ENCODE measurements at regions not wholly inside any gene's neighbourhood (a gene's known extent, or its start where the extent isn't known, plus 50 kb on each side); places are given as distances from the start of the nearest gene placed in this dataset.
"Not testable (repeated sequence)": the region's sequence is repeated elsewhere in the genome, so short reads cannot be mapped to it uniquely, and the experiment has no call there.

GRCh38 chr6:140811642-140812041, 1321.1 kb upstream of the GJE1 start:
- no peak for DNase-seq (ENCODE audit: low spot score)
- Mint-ChIP-seq H3K9me3 (peaks cover 4% of the 10 kb centered on the region), H3K27ac (no peak overlapping the region), H3K27me3 (ENCODE audit: insufficient read depth) (peaks cover 9% of the 10 kb centered on the region), H3K4me1 (ENCODE audit: low read depth) (peaks cover 16% of the 10 kb centered on the region), H3K4me3 (no peak overlapping the region), H3K36me3 (ENCODE audit: low read depth) (no peaks in the 10 kb centered on the region)
- intact Hi-C loops (cut with micrococcal nuclease), result loop anchor here (10.0 kb wide), 1 partner anchor 1207 kb away; no protein-coding TSS in a partner anchor

GRCh38 chr6:140809694-140810101, 1323.0 kb upstream of the GJE1 start:
- H3K4me1 Mint-ChIP-seq (ENCODE audit: low read depth), result peaks cover 16% of the 10 kb centered on the region
- intact Hi-C loops (cut with micrococcal nuclease), result loop anchor here (1.0 to 10.0 kb wide), 8 partner anchors 35 to 1519 kb away; partner anchors contain the start of genes CITED2 and TXLNB
- H3K27ac Mint-ChIP-seq, result peak overlapping the region; percentile 75
- peaks cover 4% of the 10 kb centered on the region for H3K9me3 Mint-ChIP-seq
- H3K27me3 Mint-ChIP-seq (ENCODE audit: insufficient read depth), result peaks cover 10% of the 10 kb centered on the region
- DNase-seq (ENCODE audit: low spot score), result peak; percentile 30
- no peak overlapping the region for H3K4me3 Mint-ChIP-seq
- H3K36me3 Mint-ChIP-seq (ENCODE audit: low read depth), result no peaks in the 10 kb centered on the region

GRCh38 chr6:140806431-140806830, 1326.3 kb upstream of the GJE1 start:
- H3K27me3 Mint-ChIP-seq (ENCODE audit: insufficient read depth), result peaks cover 15% of the 10 kb centered on the region
- H3K4me3 Mint-ChIP-seq, result no peak overlapping the region
- peaks cover 16% of the 10 kb centered on the region for H3K4me1 Mint-ChIP-seq (ENCODE audit: low read depth)
- DNase-seq (ENCODE audit: low spot score), result no peak
- H3K27ac Mint-ChIP-seq, result no peak overlapping the region
- intact Hi-C loops (cut with micrococcal nuclease), result no loop called here
- H3K9me3 Mint-ChIP-seq, result peaks cover 4% of the 10 kb centered on the region
- no peaks in the 10 kb centered on the region for H3K36me3 Mint-ChIP-seq (ENCODE audit: low read depth)

- Mint-ChIP-seq H3K36me3 (ENCODE audit: low read depth) (no peaks in the 10 kb centered on the region), H3K27me3 (ENCODE audit: insufficient read depth) (peaks cover 21% of the 10 kb centered on the region), H3K27ac (no peak overlapping the region), H3K4me3 (no peak overlapping the region), H3K4me1 (ENCODE audit: low read depth) (no peaks in the 10 kb centered on the region), H3K9me3 (peaks cover 4% of the 10 kb centered on the region)
- DNase-seq (ENCODE audit: low spot score), result no peak
- intact Hi-C loops (cut with micrococcal nuclease), result no loop called here
Observed at GRCh38 chr6:140794544-140794943, 1338.2 kb upstream of the GJE1 start.

- Mint-ChIP-seq H3K36me3 (ENCODE audit: low read depth) (no peaks in the 10 kb centered on the region), H3K4me1 (ENCODE audit: low read depth) (no peaks in the 10 kb centered on the region), H3K27me3 (ENCODE audit: insufficient read depth) (peaks cover 8% of the 10 kb centered on the region), H3K27ac (no peak overlapping the region), H3K4me3 (no peak overlapping the region), H3K9me3 (no peaks in the 10 kb centered on the region)
- intact Hi-C loops (cut with micrococcal nuclease), result no loop called here
- DNase-seq (ENCODE audit: low spot score), result no peak
Observed at GRCh38 chr6:140790109-140790508, 1342.6 kb upstream of the GJE1 start.

DNA sequence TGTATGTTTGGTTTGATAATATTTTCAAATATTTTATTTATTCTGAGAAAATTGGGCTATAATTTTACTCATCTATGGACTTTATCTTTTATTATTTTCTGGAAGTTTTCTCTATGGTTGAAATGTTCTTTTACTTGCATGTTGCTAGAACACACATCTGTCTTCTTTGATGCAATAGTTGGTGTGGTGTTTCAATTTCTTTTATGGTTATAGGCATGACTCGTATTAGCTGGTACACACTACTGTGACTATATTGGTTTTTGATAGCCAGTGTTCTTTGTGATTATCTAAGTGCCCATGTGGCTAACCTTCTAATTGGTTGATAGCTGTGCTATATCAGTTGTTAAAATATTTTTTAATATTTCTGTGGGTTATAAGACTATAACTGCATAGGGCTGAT, 1343.3 kb upstream of the GJE1 start:
- no peaks in the 10 kb centered on the region for H3K9me3 Mint-ChIP-seq
- no peaks in the 10 kb centered on the region for H3K36me3 Mint-ChIP-seq (ENCODE audit: low read depth)
- no peak overlapping the region for H3K27ac Mint-ChIP-seq
- H3K27me3 Mint-ChIP-seq (ENCODE audit: insufficient read depth), result peaks cover 8% of the 10 kb centered on the region
- no peak for DNase-seq (ENCODE audit: low spot score)
- no peaks in the 10 kb centered on the region for H3K4me1 Mint-ChIP-seq (ENCODE audit: low read depth)
- intact Hi-C loops (cut with micrococcal nuclease), result no loop called here
- no peak overlapping the region for H3K4me3 Mint-ChIP-seq

- H3K4me3 Mint-ChIP-seq, result no peak overlapping the region
- no peaks in the 10 kb centered on the region for H3K4me1 Mint-ChIP-seq (ENCODE audit: low read depth)
- peaks cover 5% of the 10 kb centered on the region for H3K27me3 Mint-ChIP-seq (ENCODE audit: insufficient read depth)
- intact Hi-C loops (cut with micrococcal nuclease), result no loop called here
- DNase-seq (ENCODE audit: low spot score), result no peak
- H3K9me3 Mint-ChIP-seq, result no peaks in the 10 kb centered on the region
- H3K27ac Mint-ChIP-seq, result no peak overlapping the region
- no peaks in the 10 kb centered on the region for H3K36me3 Mint-ChIP-seq (ENCODE audit: low read depth)
Observed at GRCh38 chr6:140785926-140786325, 1346.8 kb upstream of the GJE1 start.

DNA sequence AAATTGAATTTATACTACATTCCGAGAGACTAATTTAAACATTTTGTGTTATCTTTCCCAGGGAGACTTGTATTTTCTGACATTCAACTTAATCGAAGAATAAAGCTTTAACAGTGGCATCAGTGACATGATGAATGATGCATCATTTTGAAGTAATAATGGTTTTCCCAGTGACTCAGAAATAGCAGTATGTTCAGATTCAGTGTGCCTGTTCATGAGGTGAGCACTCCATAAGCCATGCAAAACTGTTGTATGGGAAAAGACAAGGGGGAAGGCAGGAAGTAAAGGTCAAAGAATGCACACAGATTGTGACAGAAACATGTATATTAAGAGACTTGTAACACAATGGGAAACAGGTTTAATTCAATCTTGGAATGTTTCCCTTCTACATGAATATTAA, 1348.2 kb upstream of the GJE1 start:
- H3K4me3 Mint-ChIP-seq, result no peak overlapping the region
- peaks cover 5% of the 10 kb centered on the region for H3K27me3 Mint-ChIP-seq (ENCODE audit: insufficient read depth)
- no peak for DNase-seq (ENCODE audit: low spot score)
- intact Hi-C loops (cut with micrococcal nuclease), result no loop called here
- no peaks in the 10 kb centered on the region for H3K36me3 Mint-ChIP-seq (ENCODE audit: low read depth)
- H3K27ac Mint-ChIP-seq, result no peak overlapping the region
- no peaks in the 10 kb centered on the region for H3K9me3 Mint-ChIP-seq
- no peaks in the 10 kb centered on the region for H3K4me1 Mint-ChIP-seq (ENCODE audit: low read depth)

DNA sequence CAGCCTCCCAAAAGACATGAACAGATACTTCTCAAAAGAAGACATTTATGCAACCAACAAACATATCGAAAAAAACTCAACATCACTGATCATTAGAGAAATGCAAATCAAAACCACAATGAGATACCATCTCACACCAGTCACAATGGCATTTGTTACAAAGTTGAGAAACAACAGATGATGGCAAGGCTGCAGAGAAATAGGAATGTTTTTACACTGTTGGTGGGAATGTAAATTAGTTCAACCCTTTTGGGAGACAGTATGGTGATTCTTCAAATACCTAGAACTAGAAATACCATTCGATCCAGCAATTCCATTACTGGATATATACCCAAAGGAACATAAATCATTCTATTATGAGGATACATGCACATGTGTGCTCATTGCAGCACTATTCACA, 1349.2 kb upstream of the GJE1 start:
- H3K4me1 Mint-ChIP-seq (ENCODE audit: low read depth); H3K9me3 Mint-ChIP-seq; intact Hi-C loops (cut with micrococcal nuclease); H3K36me3 Mint-ChIP-seq (ENCODE audit: low read depth); H3K27me3 Mint-ChIP-seq (ENCODE audit: insufficient read depth); H3K4me3 Mint-ChIP-seq; DNase-seq (ENCODE audit: low spot score); H3K27ac Mint-ChIP-seq: not testable (repeated sequence)

DNA sequence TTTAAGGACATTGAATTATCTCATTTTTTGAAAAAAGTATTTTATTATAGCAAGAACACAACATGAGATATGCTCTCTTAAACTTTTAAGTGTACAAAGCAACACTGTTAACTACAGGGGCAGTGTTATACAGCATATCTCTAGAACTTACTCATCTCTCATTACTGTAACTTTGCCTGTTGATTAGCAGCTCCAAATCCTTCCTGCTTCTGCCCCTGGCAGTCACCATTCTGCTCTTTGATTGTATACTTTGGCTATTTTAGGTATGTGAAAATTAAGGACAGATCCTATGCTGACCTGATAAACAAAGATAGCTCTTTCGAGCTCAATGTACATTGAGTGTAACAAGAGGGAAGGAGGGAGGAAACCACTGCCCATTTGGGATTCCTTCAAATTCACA, 1349.8 kb upstream of the GJE1 start:
- intact Hi-C loops (cut with micrococcal nuclease), result no loop called here
- DNase-seq (ENCODE audit: low spot score), result no peak
- Mint-ChIP-seq H3K9me3 (no peaks in the 10 kb centered on the region), H3K4me1 (ENCODE audit: low read depth) (no peaks in the 10 kb centered on the region), H3K36me3 (ENCODE audit: low read depth) (no peaks in the 10 kb centered on the region), H3K27ac (no peak overlapping the region), H3K4me3 (no peak overlapping the region), H3K27me3 (ENCODE audit: insufficient read depth) (peaks cover 1% of the 10 kb centered on the region)

GRCh38 chr6:140779991-140780596, 1352.6 kb upstream of the GJE1 start:
- Mint-ChIP-seq H3K27me3 (ENCODE audit: insufficient read depth) (peaks cover 2% of the 10 kb centered on the region), H3K4me1 (ENCODE audit: low read depth) (peaks cover 3% of the 10 kb centered on the region), H3K9me3 (no peaks in the 10 kb centered on the region), H3K4me3 (no peak overlapping the region), H3K36me3 (ENCODE audit: low read depth) (no peaks in the 10 kb centered on the region), H3K27ac (no peak overlapping the region)
- no peak for DNase-seq (ENCODE audit: low spot score)
- intact Hi-C loops (cut with micrococcal nuclease), result no loop called here

DNA sequence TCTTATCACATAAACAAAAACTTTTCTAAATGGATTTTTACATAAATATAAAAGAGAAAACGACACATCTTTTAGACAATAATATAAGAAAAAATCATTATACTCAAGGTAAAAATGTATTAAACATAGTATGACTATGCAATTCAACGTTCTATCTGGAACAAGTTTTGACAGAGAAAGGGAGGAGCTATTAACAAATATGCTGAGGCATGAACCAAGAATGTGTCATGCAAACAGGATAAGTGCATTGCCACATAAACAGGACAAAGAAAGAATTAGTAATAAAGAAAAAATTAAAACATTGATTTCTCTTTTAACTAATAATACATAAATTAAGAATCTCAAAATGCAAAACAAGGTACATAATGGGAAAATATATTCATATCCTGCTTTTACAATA, 1353.4 kb upstream of the GJE1 start:
- no peaks in the 10 kb centered on the region for H3K36me3 Mint-ChIP-seq (ENCODE audit: low read depth)
- no peaks in the 10 kb centered on the region for H3K9me3 Mint-ChIP-seq
- DNase-seq (ENCODE audit: low spot score), result no peak
- intact Hi-C loops (cut with micrococcal nuclease), result no loop called here
- H3K27ac Mint-ChIP-seq, result no peak overlapping the region
- peaks cover 2% of the 10 kb centered on the region for H3K27me3 Mint-ChIP-seq (ENCODE audit: insufficient read depth)
- no peak overlapping the region for H3K4me3 Mint-ChIP-seq
- H3K4me1 Mint-ChIP-seq (ENCODE audit: low read depth), result peaks cover 10% of the 10 kb centered on the region

GRCh38 chr6:140777780-140778179, 1354.9 kb upstream of the GJE1 start:
- no peak for DNase-seq (ENCODE audit: low spot score)
- Mint-ChIP-seq H3K36me3 (ENCODE audit: low read depth) (no peaks in the 10 kb centered on the region), H3K4me3 (no peak overlapping the region), H3K27me3 (ENCODE audit: insufficient read depth) (peaks cover 2% of the 10 kb centered on the region), H3K4me1 (ENCODE audit: low read depth) (peaks cover 23% of the 10 kb centered on the region), H3K27ac (no peak overlapping the region), H3K9me3 (peaks cover 2% of the 10 kb centered on the region)
- intact Hi-C loops (cut with micrococcal nuclease), result no loop called here

DNA sequence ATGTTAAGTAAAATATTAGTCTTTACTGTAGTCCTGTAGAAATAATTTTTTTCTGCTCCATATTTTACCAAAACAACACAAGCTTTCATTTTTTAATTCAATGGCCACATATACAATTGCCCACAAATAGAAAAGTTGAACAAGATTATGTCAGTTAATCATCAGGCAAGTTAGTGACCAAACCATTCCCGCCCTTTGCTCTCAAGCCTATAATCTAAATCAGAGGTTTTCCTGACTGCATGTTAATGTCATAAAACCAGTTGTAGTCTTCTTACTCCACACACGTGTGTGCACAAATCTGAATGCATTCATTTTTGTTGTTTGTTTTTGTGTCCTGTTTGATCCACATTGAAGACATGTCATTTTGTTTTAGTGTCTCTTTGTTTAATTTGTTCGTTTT, 1357.7 kb upstream of the GJE1 start:
- H3K27me3 Mint-ChIP-seq (ENCODE audit: insufficient read depth), result peaks cover 7% of the 10 kb centered on the region
- H3K4me1 Mint-ChIP-seq (ENCODE audit: low read depth), result peaks cover 23% of the 10 kb centered on the region
- no peak overlapping the region for H3K4me3 Mint-ChIP-seq
- no peak for DNase-seq (ENCODE audit: low spot score)
- H3K27ac Mint-ChIP-seq, result no peak overlapping the region
- H3K9me3 Mint-ChIP-seq, result peaks cover 23% of the 10 kb centered on the region
- no peaks in the 10 kb centered on the region for H3K36me3 Mint-ChIP-seq (ENCODE audit: low read depth)
- intact Hi-C loops (cut with micrococcal nuclease), result no loop called here

All from activated T-helper 1 cell treated with anti-CD3 and anti-CD28 coated beads, Interleukin-12 subunit alpha, Interleukin-12 subunit beta, Interleukin-2, Interleukin-4 antibody, amounts not matched to agents 30 ng/mL and 10 ng/mL and 1 ng/mL, durations not matched to agents 14 hours and 24 hours and 36 hours (primary cell).